GM23338 (cell line): ENCODE measurements at regions not wholly inside any gene's neighbourhood (a gene's known extent, or its start where the extent isn't known, plus 50 kb on each side); places are given as distances from the start of the nearest gene placed in this dataset.

Experiments used
- CREB1 ChIP-seq: fragments of 250-450 bp; sonication (Bioruptor Pico); IDR thresholded peaks from 2 replicates; pipeline ENCODE4 v1.5.0; 2020; ENCODE audit warnings: low read depth, mild to moderate bottlenecking, moderate library complexity
- EZH2 ChIP-seq: fragments of 200-600 bp; sonication (generic); IDR thresholded peaks from one replicate; pipeline ENCODE4 v1.8.0; 2017; ENCODE audit warnings: antibody characterized with exemption, mild to moderate bottlenecking, low read depth; ENCODE audit not compliant: unreplicated experiment
- EZH2phosphoT487 ChIP-seq: fragments of 200-600 bp; sonication (generic); IDR thresholded peaks from one replicate; pipeline ENCODE4 v1.8.1; 2018; ENCODE audit warnings: antibody characterized with exemption; ENCODE audit not compliant: unreplicated experiment
- JUNB ChIP-seq: IDR thresholded peaks from one replicate; pipeline ENCODE4 v1.6.1; 2016; ENCODE audit warnings: antibody characterized with exemption; ENCODE audit not compliant: unreplicated experiment
- NANOG ChIP-seq: IDR thresholded peaks from 2 replicates; pipeline ENCODE4 v1.6.1; 2016; ENCODE audit warnings: antibody characterized with exemption, borderline replicate concordance
- POLR2AphosphoS5 ChIP-seq: IDR thresholded peaks from 2 replicates; pipeline ENCODE4 v1.6.1; 2016; ENCODE audit warnings: antibody characterized with exemption, low read depth
- STAT1 ChIP-seq: IDR thresholded peaks from one replicate; pipeline ENCODE4 v1.6.1; 2016; ENCODE audit warnings: antibody characterized with exemption; ENCODE audit not compliant: unreplicated experiment
- ZNF331 ChIP-seq: fragments of 250-450 bp; sonication (Bioruptor Pico); IDR thresholded peaks from 2 replicates; pipeline ENCODE4 v1.5.0; 2020; ENCODE audit warnings: low read depth, mild to moderate bottlenecking, moderate library complexity
- TF ChIP-seq, protein P1 (sequence below), 2 experiments: fragments of 200-600 bp in 1 of 2; sonication (generic) in 1 of 2; conservative IDR thresholded peaks; 2 replicates each; pipeline versions ENCODE4 v1.5.1 to v1.6.1; 2016 to 2017; ENCODE audit warnings: antibody characterized with exemption in 2 of 2, low read depth in 2 of 2, mild to moderate bottlenecking in 2 of 2, moderate library complexity in 1 of 2
- TF ChIP-seq, protein P2 (sequence below): IDR thresholded peaks from one replicate; pipeline ENCODE4 v1.6.1; 2018; ENCODE audit warnings: antibody characterized with exemption; ENCODE audit not compliant: unreplicated experiment

DNA sequence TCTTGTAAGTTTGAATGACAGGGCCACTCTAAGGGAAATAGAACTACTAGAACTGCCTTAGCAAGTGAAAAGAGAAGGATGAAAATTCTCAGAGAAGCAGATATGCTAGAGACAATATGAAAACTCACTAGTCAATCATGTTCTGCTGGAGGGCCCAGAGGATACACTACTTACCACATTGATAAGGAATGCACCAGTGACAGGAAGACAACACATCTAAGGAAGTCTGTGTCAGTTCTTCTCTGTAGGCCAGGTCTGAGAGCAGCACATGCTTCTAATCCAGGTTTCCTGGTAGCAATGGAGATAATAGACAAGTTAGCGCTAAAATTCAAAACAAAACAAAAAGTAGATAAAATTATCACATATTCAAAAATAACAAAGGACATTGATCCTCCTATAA lies 235.2 kb upstream of the AKR1E2 start:
- TF ChIP-seq EZH2 (no peak), POLR2AphosphoS5 (no peak), NANOG (no peak), CREB1 (CRISPR knock-in tag) (no peak), ZNF331 (no peak), EZH2phosphoT487 (no peak), JUNB (no peak), STAT1 (no peak)
- TF ChIP-seq, protein P1, sequence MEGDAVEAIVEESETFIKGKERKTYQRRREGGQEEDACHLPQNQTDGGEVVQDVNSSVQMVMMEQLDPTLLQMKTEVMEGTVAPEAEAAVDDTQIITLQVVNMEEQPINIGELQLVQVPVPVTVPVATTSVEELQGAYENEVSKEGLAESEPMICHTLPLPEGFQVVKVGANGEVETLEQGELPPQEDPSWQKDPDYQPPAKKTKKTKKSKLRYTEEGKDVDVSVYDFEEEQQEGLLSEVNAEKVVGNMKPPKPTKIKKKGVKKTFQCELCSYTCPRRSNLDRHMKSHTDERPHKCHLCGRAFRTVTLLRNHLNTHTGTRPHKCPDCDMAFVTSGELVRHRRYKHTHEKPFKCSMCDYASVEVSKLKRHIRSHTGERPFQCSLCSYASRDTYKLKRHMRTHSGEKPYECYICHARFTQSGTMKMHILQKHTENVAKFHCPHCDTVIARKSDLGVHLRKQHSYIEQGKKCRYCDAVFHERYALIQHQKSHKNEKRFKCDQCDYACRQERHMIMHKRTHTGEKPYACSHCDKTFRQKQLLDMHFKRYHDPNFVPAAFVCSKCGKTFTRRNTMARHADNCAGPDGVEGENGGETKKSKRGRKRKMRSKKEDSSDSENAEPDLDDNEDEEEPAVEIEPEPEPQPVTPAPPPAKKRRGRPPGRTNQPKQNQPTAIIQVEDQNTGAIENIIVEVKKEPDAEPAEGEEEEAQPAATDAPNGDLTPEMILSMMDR (conservative IDR thresholded peaks at IDR 0.05; ENCODE audit: low read depth in 2 of 2) = no peak
- TF ChIP-seq, protein P2, sequence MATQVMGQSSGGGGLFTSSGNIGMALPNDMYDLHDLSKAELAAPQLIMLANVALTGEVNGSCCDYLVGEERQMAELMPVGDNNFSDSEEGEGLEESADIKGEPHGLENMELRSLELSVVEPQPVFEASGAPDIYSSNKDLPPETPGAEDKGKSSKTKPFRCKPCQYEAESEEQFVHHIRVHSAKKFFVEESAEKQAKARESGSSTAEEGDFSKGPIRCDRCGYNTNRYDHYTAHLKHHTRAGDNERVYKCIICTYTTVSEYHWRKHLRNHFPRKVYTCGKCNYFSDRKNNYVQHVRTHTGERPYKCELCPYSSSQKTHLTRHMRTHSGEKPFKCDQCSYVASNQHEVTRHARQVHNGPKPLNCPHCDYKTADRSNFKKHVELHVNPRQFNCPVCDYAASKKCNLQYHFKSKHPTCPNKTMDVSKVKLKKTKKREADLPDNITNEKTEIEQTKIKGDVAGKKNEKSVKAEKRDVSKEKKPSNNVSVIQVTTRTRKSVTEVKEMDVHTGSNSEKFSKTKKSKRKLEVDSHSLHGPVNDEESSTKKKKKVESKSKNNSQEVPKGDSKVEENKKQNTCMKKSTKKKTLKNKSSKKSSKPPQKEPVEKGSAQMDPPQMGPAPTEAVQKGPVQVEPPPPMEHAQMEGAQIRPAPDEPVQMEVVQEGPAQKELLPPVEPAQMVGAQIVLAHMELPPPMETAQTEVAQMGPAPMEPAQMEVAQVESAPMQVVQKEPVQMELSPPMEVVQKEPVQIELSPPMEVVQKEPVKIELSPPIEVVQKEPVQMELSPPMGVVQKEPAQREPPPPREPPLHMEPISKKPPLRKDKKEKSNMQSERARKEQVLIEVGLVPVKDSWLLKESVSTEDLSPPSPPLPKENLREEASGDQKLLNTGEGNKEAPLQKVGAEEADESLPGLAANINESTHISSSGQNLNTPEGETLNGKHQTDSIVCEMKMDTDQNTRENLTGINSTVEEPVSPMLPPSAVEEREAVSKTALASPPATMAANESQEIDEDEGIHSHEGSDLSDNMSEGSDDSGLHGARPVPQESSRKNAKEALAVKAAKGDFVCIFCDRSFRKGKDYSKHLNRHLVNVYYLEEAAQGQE = no peak
